OCI-LY7 (cell line): ENCODE measurements at regions not wholly inside any gene's neighbourhood (a gene's known extent, or its start where the extent isn't known, plus 50 kb on each side); places are given as distances from the start of the nearest gene placed in this dataset.

Experiments used
- BruUV-seq: library from RNA; stranded (reverse); fragments of 400-500 nt; replicated peaks from 2 replicates; lab custom pipeline; 2021; lab: Mats Ljungman, UMichigan
- CTCF ChIA-PET: fragments of 300-600 bp; sonication (Branson Sonifier 250); formaldehyde crosslinking; loops from one replicate; lab custom pipeline; 2022; ENCODE audit warnings: antibody characterized with exemption; ENCODE audit not compliant: unreplicated experiment; lab: Charles Lee
- POLR2A ChIA-PET: fragments of 300-600 bp; sonication (Branson Sonifier 250); formaldehyde crosslinking; loops from one replicate; lab custom pipeline; 2022; ENCODE audit warnings: antibody characterized with exemption; lab: Charles Lee
- DNase-seq: peaks from one replicate; pipeline ENCODE4 v3.0.0-alpha.2; 2015; ENCODE audit warnings: low spot score
- H2AFZ ChIP-seq: fragments of 200-600 bp; sonication (generic), shearing (Covaris generic); 2 replicates; pipeline ENCODE4 v1.6.1; 2014; ENCODE audit warnings: mild to moderate bottlenecking, antibody characterized with exemption, low read length, moderate library complexity
- H3K27ac ChIP-seq: fragments of 200-600 bp; sonication (generic); 2 replicates; pipeline ENCODE4 v1.5.1; 2014; ENCODE audit warnings: mixed run types, low read depth, mild to moderate bottlenecking, moderate library complexity, low read length, inconsistent platforms; ENCODE audit not compliant: poor library complexity, severe bottlenecking
- H3K36me3 ChIP-seq: fragments of 200-600 bp; sonication (generic); 2 replicates; pipeline ENCODE4 v1.6.1; 2014; ENCODE audit warnings: mild to moderate bottlenecking, antibody characterized with exemption, low read length, moderate library complexity, mixed read lengths; ENCODE audit not compliant: insufficient read depth
- H3K4me1 ChIP-seq: fragments of 200-600 bp; sonication (generic); 2 replicates; pipeline ENCODE4 v1.5.1; 2014; ENCODE audit warnings: mild to moderate bottlenecking, low read length; ENCODE audit not compliant: insufficient read depth, poor library complexity, severe bottlenecking
- H3K4me2 ChIP-seq: fragments of 200-600 bp; sonication (generic); 2 replicates; pipeline ENCODE4 v1.6.1; 2014; ENCODE audit warnings: mild to moderate bottlenecking, low read length
- H3K4me3 ChIP-seq: fragments of 200-600 bp; sonication (generic); 2 replicates; pipeline ENCODE4 v1.5.1; 2014; ENCODE audit warnings: mild to moderate bottlenecking, low read depth, low read length; ENCODE audit not compliant: poor library complexity, severe bottlenecking
- H3K79me2 ChIP-seq: fragments of 200-600 bp; sonication (generic); 2 replicates; pipeline ENCODE4 v1.6.1; 2016; ENCODE audit warnings: low read depth, mild to moderate bottlenecking, low read length, moderate library complexity, mixed read lengths; ENCODE audit not compliant: insufficient read depth
- H3K9me2 ChIP-seq: fragments of 200-600 bp; sonication (generic); 2 replicates; pipeline ENCODE4 v1.6.1; 2016; ENCODE audit warnings: mild to moderate bottlenecking, low read length, mixed read lengths; ENCODE audit not compliant: insufficient read depth
- H3K9me3 ChIP-seq: fragments of 200-600 bp; sonication (generic); 2 replicates; pipeline ENCODE4 v1.6.1; 2014; ENCODE audit warnings: mild to moderate bottlenecking, mixed run types, low read length, mixed read lengths
- H4K20me1 ChIP-seq: fragments of 200-600 bp; sonication (generic); 2 replicates; pipeline ENCODE4 v1.6.1; 2014; ENCODE audit warnings: mild to moderate bottlenecking, antibody characterized with exemption, low read length, moderate library complexity, mixed read lengths; ENCODE audit not compliant: insufficient read depth
- CTCF ChIP-seq: fragments of 200-600 bp; sonication (generic); conservative IDR thresholded peaks from 2 replicates; pipeline ENCODE4 v1.5.1; 2014; ENCODE audit warnings: mild to moderate bottlenecking, antibody characterized with exemption, low read length, moderate library complexity, mixed read lengths
- EZH2phosphoT487 ChIP-seq: fragments of 200-600 bp; sonication (generic); IDR thresholded peaks from 2 replicates; pipeline ENCODE4 v1.6.1; 2018; ENCODE audit warnings: low read depth, borderline replicate concordance, mild to moderate bottlenecking, mixed run types, antibody characterized with exemption, low read length, moderate library complexity, mixed read lengths
- intact Hi-C: fragments of 100-400 bp; cut with micrococcal nuclease; formaldehyde crosslinking; loops from one replicate; pipeline ENCODE4 v1.10.0; 2022; ENCODE audit not compliant: unreplicated experiment

- Histone ChIP-seq H3K27ac (no peak overlapping the region), H3K9me2 (no peaks in the 10 kb centered on the region), H3K36me3 (no peaks in the 10 kb centered on the region), H3K4me3 (no peak overlapping the region), H3K9me3 (no peaks in the 10 kb centered on the region), H3K4me1 (no peaks in the 10 kb centered on the region), H2AFZ (no peak overlapping the region), H3K79me2 (no peaks in the 10 kb centered on the region), H3K4me2 (no peak overlapping the region), H4K20me1 (no peaks in the 10 kb centered on the region)
- no peak for DNase-seq
- CTCF ChIA-PET = no interaction called here
- no TSS peak for BruUV-seq
- POLR2A ChIA-PET = no interaction called here
- TF ChIP-seq EZH2phosphoT487 = no peak
- no peak for TF ChIP-seq CTCF
- intact Hi-C loops = no loop called here
These were observed 745.1 kb upstream of the COBL start for GRCh38 chr7:52061666-52062065.

DNA sequence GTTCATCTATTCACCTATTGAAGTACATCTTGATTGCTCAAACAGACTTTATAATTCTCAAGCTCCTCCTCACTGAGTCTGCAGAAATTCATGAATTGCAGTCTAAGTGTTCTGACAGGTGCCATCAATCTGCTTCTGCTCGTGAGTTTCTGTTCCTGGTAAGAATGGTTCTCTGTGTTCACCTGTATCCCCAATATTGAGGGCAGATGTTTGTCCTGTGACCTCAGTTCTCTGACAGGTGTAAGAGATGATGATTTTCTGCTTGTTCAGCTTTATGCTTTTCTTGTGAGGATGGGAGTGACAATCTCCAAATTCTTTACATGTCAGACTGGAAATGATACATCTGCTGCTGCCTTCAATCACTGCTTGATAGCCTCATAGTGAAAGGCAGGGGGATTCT, 736.9 kb upstream of the COBL start:
- BruUV-seq = no TSS peak

DNA sequence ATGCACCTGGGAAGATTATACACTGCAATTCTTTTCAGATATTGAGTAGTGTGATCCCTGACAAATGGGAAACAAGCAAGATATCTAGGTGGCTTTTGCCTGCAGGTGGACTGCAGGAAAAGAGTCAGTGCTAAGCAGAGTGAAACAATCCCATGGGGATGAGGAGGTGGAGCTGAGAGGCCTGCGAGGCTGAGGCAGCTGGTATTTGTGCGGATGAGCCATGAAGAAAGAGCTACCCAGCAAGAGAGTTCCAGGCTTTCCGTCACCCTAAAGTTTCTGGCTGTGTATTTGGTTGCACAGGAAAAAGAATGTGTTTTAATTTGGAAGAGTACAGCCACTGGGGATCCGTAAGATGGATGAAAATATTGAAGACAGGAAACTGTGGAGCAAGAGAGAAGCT, 714.1 kb upstream of the COBL start:
- no peak for TF ChIP-seq EZH2phosphoT487
- no peak for TF ChIP-seq CTCF
- Histone ChIP-seq H3K9me3 (no peaks in the 10 kb centered on the region), H2AFZ (no peak overlapping the region), H3K27ac (no peak overlapping the region), H3K9me2 (no peaks in the 10 kb centered on the region), H3K4me2 (no peak overlapping the region), H3K4me3 (no peak overlapping the region), H3K79me2 (no peaks in the 10 kb centered on the region), H3K4me1 (no peaks in the 10 kb centered on the region), H4K20me1 (no peaks in the 10 kb centered on the region), H3K36me3 (no peaks in the 10 kb centered on the region)
- intact Hi-C loops = no loop called here
- BruUV-seq = no TSS peak
- CTCF ChIA-PET = no interaction called here
- POLR2A ChIA-PET = interaction anchor here (0.7 kb wide), 1 partner anchor 16 kb away, joined by 3 read pairs; no protein-coding TSS in a partner anchor
- no peak for DNase-seq

More for the DNA sequence above, 736.9 kb upstream of the COBL start:
- no peak overlapping the region for H3K4me3 ChIP-seq
- no peaks in the 10 kb centered on the region for H3K79me2 ChIP-seq
- no peak overlapping the region for H2AFZ ChIP-seq
- no peaks in the 10 kb centered on the region for H3K4me1 ChIP-seq
- H3K4me2 ChIP-seq = no peak overlapping the region
- H3K36me3 ChIP-seq = no peaks in the 10 kb centered on the region
- H4K20me1 ChIP-seq = no peaks in the 10 kb centered on the region
- ChIA-PET CTCF (no interaction called here), POLR2A (no interaction called here)
- intact Hi-C loops = no loop called here
- no peak overlapping the region for H3K27ac ChIP-seq
- TF ChIP-seq EZH2phosphoT487 (no peak), CTCF (no peak)
- no peak for DNase-seq
- H3K9me3 ChIP-seq = no peaks in the 10 kb centered on the region
- H3K9me2 ChIP-seq = no peaks in the 10 kb centered on the region
